Activated naive CD4-positive, alpha-beta T cell treated with anti-CD3 and anti-CD28 coated beads, Interleukin-2, amount 50 U/mL, for 24 hours (primary cell): ENCODE measurements at regions not wholly inside any gene's neighbourhood (a gene's known extent, or its start where the extent isn't known, plus 50 kb on each side); places are given as distances from the start of the nearest gene placed in this dataset.
"Not testable (repeated sequence)": the region's sequence is repeated elsewhere in the genome, so short reads cannot be mapped to it uniquely, and the experiment has no call there.

Source experiments
- H3K27ac Mint-ChIP-seq: one replicate; pipeline ENCODE4 v1.8.0; 2021; ENCODE audit warnings: mild to moderate bottlenecking, mixed read lengths
- H3K27me3 Mint-ChIP-seq: one replicate; pipeline ENCODE4 v1.8.0; 2021; ENCODE audit warnings: mixed read lengths
- H3K36me3 Mint-ChIP-seq: one replicate; pipeline ENCODE4 v1.8.0; 2021; ENCODE audit warnings: mixed read lengths
- H3K4me1 Mint-ChIP-seq: one replicate; pipeline ENCODE4 v1.8.0; 2021; ENCODE audit warnings: mixed read lengths
- H3K4me3 Mint-ChIP-seq: one replicate; pipeline ENCODE4 v1.8.0; 2021; ENCODE audit warnings: mild to moderate bottlenecking, mixed read lengths
- H3K9me3 Mint-ChIP-seq: one replicate; pipeline ENCODE4 v1.8.0; 2021; ENCODE audit warnings: mixed read lengths

DNA sequence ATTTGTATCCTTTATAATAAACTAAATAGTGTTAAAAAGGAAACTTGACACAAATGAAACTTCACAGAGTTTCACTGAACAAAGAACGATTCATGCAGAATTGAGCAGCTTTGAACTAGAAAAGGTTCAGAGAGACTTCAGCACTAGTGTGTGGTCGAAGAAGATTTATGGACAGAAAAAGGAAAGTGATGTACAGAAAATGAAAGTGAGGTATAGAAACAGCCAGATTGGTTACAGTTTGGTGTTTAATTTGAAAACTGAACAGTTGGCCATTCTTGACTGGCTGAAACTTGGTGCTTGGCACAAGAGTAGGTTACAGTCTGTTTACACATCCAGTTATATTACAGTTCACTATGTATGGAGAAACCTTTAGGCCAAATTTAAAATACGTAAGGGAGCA is 207.1 kb downstream of the GALC start:
- H3K27me3 Mint-ChIP-seq = peaks cover 4% of the 10 kb centered on the region
- no peak overlapping the region for H3K27ac Mint-ChIP-seq
- no peaks in the 10 kb centered on the region for H3K36me3 Mint-ChIP-seq
- no peak overlapping the region for H3K4me3 Mint-ChIP-seq
- H3K4me1 Mint-ChIP-seq = no peaks in the 10 kb centered on the region
- no peaks in the 10 kb centered on the region for H3K9me3 Mint-ChIP-seq

GRCh38 chr14:87784386-87784785 is 208.6 kb downstream of the GALC start:
- Mint-ChIP-seq H3K4me1 (no peaks in the 10 kb centered on the region), H3K4me3 (no peak overlapping the region), H3K27me3 (peaks cover 4% of the 10 kb centered on the region), H3K27ac (no peak overlapping the region), H3K36me3 (no peaks in the 10 kb centered on the region), H3K9me3 (no peaks in the 10 kb centered on the region)

- H3K9me3 Mint-ChIP-seq = no peaks in the 10 kb centered on the region
- H3K36me3 Mint-ChIP-seq = no peaks in the 10 kb centered on the region
- no peak overlapping the region for H3K4me3 Mint-ChIP-seq
- no peak overlapping the region for H3K27ac Mint-ChIP-seq
- H3K27me3 Mint-ChIP-seq = peaks cover 4% of the 10 kb centered on the region
- H3K4me1 Mint-ChIP-seq = no peaks in the 10 kb centered on the region
Measured at GRCh38 chr14:87783071-87783470, 209.9 kb downstream of the GALC start.

GRCh38 chr14:87772854-87773253 is 220.1 kb downstream of the GALC start:
- Mint-ChIP-seq H3K27ac (no peak overlapping the region), H3K4me3 (no peak overlapping the region), H3K9me3 (peaks cover 7% of the 10 kb centered on the region), H3K4me1 (no peaks in the 10 kb centered on the region), H3K36me3 (no peaks in the 10 kb centered on the region), H3K27me3 (no peaks in the 10 kb centered on the region)

GRCh38 chr14:87767567-87767901 is 225.4 kb downstream of the GALC start:
- Mint-ChIP-seq H3K4me3 (no peak overlapping the region), H3K4me1 (no peaks in the 10 kb centered on the region), H3K27me3 (peaks cover 10% of the 10 kb centered on the region), H3K9me3 (peaks cover 14% of the 10 kb centered on the region), H3K36me3 (no peaks in the 10 kb centered on the region), H3K27ac (no peak overlapping the region)

DNA sequence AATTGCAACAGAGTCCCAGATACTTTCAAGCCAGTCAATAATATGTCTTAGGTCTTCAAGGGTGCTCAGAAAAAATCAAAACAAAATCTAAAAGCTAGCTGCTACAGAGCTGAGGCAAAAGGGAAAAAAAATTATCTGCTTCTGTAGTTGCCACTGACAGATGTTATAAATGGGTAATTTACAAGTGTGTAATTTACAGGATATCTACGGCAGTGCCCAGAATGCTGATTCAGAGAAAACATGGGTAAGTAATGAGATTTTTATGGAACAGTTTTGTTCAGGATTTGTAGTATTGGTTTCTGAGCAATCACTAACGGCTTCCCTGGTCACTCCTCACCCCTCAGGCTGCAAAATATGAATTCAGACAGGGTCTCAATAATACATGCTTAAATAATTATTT is 234.1 kb downstream of the GALC start:
- H3K27me3 Mint-ChIP-seq = peaks cover 6% of the 10 kb centered on the region
- peaks cover 12% of the 10 kb centered on the region for H3K9me3 Mint-ChIP-seq
- H3K27ac Mint-ChIP-seq = no peak overlapping the region
- H3K4me3 Mint-ChIP-seq = no peak overlapping the region
- H3K4me1 Mint-ChIP-seq = no peaks in the 10 kb centered on the region
- no peaks in the 10 kb centered on the region for H3K36me3 Mint-ChIP-seq

DNA sequence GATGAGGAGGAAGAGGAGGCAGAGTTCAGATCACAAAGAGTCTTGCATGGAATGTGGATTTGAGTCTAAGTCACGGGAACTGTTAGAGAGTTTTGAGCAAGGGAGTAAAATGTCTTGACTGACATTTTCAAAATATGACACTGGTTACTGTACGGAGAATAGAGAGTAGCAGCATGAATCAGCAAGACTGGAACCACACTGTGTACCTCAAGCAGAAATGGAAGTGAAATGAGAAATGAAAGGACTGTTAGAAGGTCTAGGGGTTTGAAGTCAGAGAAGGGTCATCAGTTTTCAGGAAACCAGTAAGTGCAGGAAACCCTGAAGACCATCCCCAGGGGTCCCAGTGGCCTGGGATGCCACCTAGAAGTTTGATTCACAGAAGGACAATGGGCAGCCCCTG is 236.3 kb downstream of the GALC start:
- H3K36me3 Mint-ChIP-seq = no peaks in the 10 kb centered on the region
- peaks cover 3% of the 10 kb centered on the region for H3K9me3 Mint-ChIP-seq
- H3K4me3 Mint-ChIP-seq = no peak overlapping the region
- no peaks in the 10 kb centered on the region for H3K4me1 Mint-ChIP-seq
- peaks cover 6% of the 10 kb centered on the region for H3K27me3 Mint-ChIP-seq
- no peak overlapping the region for H3K27ac Mint-ChIP-seq

- Mint-ChIP-seq H3K27ac (no peak overlapping the region), H3K4me1 (no peaks in the 10 kb centered on the region), H3K36me3 (no peaks in the 10 kb centered on the region), H3K4me3 (no peak overlapping the region), H3K27me3 (peaks cover 3% of the 10 kb centered on the region), H3K9me3 (peaks cover 3% of the 10 kb centered on the region)
Measured at GRCh38 chr14:87754520-87755223, 238.3 kb downstream of the GALC start.

GRCh38 chr14:87748558-87748957 is 244.4 kb downstream of the GALC start:
- no peaks in the 10 kb centered on the region for H3K9me3 Mint-ChIP-seq
- no peaks in the 10 kb centered on the region for H3K36me3 Mint-ChIP-seq
- H3K4me3 Mint-ChIP-seq = no peak overlapping the region
- peaks cover 11% of the 10 kb centered on the region for H3K27me3 Mint-ChIP-seq
- no peak overlapping the region for H3K27ac Mint-ChIP-seq
- H3K4me1 Mint-ChIP-seq = no peaks in the 10 kb centered on the region

- Mint-ChIP-seq H3K27me3 (peaks cover 11% of the 10 kb centered on the region), H3K36me3 (no peaks in the 10 kb centered on the region), H3K4me3 (no peak overlapping the region), H3K27ac (no peak overlapping the region), H3K4me1 (no peaks in the 10 kb centered on the region), H3K9me3 (no peaks in the 10 kb centered on the region)
Measured at GRCh38 chr14:87745507-87746118, 247.4 kb downstream of the GALC start.

DNA sequence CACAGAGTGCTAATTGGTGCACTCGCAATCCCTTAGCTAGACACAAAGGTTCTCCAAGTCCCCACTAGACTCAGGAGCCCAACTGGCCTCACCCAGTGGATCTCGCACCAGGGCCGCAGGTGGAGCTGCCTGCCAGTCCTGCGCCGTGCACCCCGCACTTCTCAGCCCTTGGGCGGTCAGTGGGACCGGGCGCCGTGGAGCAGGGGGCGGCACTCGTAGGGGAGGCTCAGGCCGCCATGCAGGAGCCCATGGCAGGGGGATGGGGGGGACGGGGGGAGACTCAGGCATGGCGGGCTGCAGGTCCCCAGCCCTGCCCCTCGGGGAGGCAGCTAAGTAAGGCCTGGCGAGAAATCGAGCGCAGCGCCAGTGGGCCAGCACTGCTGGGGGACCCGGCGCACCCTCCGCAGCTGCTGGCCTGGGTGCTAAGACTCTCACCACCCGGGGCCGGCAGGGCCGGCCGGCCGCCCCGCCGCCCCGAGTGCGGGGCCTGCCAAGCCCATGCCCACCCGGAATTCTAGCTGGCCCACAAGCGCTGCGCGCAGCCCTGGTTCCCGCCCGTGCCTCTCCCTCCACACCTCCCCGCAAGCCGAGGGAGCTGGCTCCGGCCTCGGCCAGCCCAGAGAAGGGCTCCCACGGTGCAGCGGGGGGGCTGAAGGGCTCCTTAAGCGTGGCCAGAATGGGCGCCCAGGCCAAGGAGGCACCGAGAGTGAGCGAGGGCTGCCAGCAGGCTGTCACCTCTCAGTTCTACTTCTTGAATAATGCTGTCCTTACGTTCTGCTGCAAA is 258.2 kb downstream of the GALC start:
- not testable (repeated sequence) for H3K4me1 Mint-ChIP-seq, H3K9me3 Mint-ChIP-seq, H3K4me3 Mint-ChIP-seq, H3K36me3 Mint-ChIP-seq, H3K27me3 Mint-ChIP-seq, H3K27ac Mint-ChIP-seq

- H3K9me3 Mint-ChIP-seq, H3K27ac Mint-ChIP-seq, H3K27me3 Mint-ChIP-seq, H3K4me3 Mint-ChIP-seq, H3K4me1 Mint-ChIP-seq, H3K36me3 Mint-ChIP-seq: not testable (repeated sequence)
Measured at GRCh38 chr14:87733115-87733514, 259.9 kb downstream of the GALC start.

DNA sequence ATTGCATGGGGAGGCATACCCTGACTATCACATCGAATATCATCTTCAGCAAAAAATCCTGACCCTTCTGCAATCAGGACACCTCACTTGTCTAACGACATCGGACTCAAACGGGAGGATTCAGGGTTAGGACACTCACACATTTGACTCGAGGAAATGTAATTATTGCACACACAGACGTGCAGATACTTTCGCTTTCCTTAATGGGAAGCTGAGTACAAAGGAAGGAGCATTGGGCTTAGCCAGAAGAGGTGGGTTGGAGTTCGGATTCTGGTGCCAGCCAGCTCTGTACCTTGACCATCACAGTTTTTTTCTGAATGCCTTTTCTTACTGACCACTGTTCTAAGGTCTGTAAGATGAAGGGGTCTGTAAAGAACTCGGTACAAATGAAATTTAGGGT is 260.4 kb downstream of the GALC start:
- Mint-ChIP-seq H3K27ac (no peak overlapping the region), H3K27me3 (peaks cover 1% of the 10 kb centered on the region), H3K9me3 (no peaks in the 10 kb centered on the region), H3K36me3 (no peaks in the 10 kb centered on the region), H3K4me3 (no peak overlapping the region), H3K4me1 (no peaks in the 10 kb centered on the region)

DNA sequence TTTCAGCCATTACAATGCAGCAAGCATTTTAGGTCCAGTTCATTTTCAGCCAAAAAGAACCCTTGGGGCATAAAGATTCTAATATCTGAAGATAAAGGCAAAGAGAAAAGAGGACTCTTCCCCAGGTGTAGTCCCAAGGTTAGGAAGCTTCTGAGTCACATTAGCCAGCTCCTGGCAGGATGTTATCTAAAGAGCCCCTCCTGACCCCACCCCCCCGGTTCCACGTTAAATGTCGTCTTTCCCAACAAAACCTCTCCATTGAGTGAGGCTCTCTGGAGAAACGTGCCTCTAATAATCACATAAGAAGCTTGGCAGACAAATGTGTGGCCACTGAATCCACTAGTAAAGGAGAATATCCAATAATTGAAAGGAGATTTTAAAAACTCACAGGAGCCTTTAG is 267.7 kb downstream of the GALC start:
- Mint-ChIP-seq H3K27me3 (peaks cover 4% of the 10 kb centered on the region), H3K4me3 (no peak overlapping the region), H3K36me3 (no peaks in the 10 kb centered on the region), H3K4me1 (no peaks in the 10 kb centered on the region), H3K9me3 (no peaks in the 10 kb centered on the region), H3K27ac (no peak overlapping the region)

- no peak overlapping the region for H3K4me3 Mint-ChIP-seq
- H3K27ac Mint-ChIP-seq = no peak overlapping the region
- no peaks in the 10 kb centered on the region for H3K36me3 Mint-ChIP-seq
- H3K4me1 Mint-ChIP-seq = no peaks in the 10 kb centered on the region
- H3K27me3 Mint-ChIP-seq = peaks cover 4% of the 10 kb centered on the region
- no peaks in the 10 kb centered on the region for H3K9me3 Mint-ChIP-seq
Measured at GRCh38 chr14:87712396-87713090, 280.4 kb downstream of the GALC start.

DNA sequence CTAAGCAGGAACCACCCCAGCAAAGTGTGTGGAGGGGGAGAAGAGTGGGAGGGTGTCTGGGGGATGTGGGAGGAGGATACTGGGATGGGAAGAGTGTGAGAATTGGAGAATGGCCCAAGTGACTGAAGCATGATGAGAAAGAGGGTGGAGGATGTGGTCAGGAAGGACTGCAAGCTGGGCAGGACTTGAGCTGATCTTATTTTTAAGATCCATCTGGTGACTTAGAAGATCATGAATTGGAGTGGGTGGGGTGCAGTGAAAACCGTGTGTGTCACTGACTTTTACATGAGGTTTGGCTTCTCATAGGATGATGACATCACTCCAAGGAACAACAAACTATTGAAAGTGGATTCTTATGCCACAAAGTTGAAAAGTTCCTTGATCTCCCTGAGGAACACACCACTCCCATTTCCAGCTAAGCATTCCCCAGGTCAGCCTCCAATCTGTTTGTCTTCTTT is 287.5 kb downstream of the GALC start:
- Mint-ChIP-seq H3K27ac (no peak overlapping the region), H3K4me1 (no peaks in the 10 kb centered on the region), H3K4me3 (no peak overlapping the region), H3K9me3 (no peaks in the 10 kb centered on the region), H3K36me3 (no peaks in the 10 kb centered on the region), H3K27me3 (peaks cover 2% of the 10 kb centered on the region)
